NCI-H2107 treated with DMSO at 0.1 percent for 48 hours (cell line): ENCODE measurements at regions not wholly inside any gene's neighbourhood (a gene's known extent, or its start where the extent isn't known, plus 50 kb on each side); places are given as distances from the start of the nearest gene placed in this dataset.

Experiments used
- DNase-seq: peaks from one replicate; lab custom pipeline; 2025; ENCODE audit not compliant: unreplicated experiment; lab: John Stamatoyannopoulos, UW

GRCh38 chr2:181185421-181185820, 205.0 kb downstream of the UBE2E3 start:
- DNase-seq, result no peak

GRCh38 chr2:181185948-181186347, 205.5 kb downstream of the UBE2E3 start:
- DNase-seq, result no peak

- peak; percentile 29 for DNase-seq
Measured at GRCh38 chr2:181188605-181189004, 208.2 kb downstream of the UBE2E3 start.

GRCh38 chr2:181189951-181190350, 209.5 kb downstream of the UBE2E3 start:
- peak; percentile 7 for DNase-seq

GRCh38 chr2:181190711-181191110, 210.3 kb downstream of the UBE2E3 start:
- DNase-seq, result no peak

- DNase-seq, result no peak
Measured at GRCh38 chr2:181193550-181193949, 213.1 kb downstream of the UBE2E3 start.

- no peak for DNase-seq
Measured at GRCh38 chr2:181196401-181196800, 216.0 kb downstream of the UBE2E3 start.

- no peak for DNase-seq
Measured at GRCh38 chr2:181197140-181197760, 216.8 kb downstream of the UBE2E3 start.

- DNase-seq, result no peak
Measured at GRCh38 chr2:181198183-181198864, 217.9 kb downstream of the UBE2E3 start.

- no peak for DNase-seq
Measured at GRCh38 chr2:181203412-181203811, 223.0 kb downstream of the UBE2E3 start.

- DNase-seq, result no peak
Measured at GRCh38 chr2:181203916-181204315, 223.5 kb downstream of the UBE2E3 start.

GRCh38 chr2:181218401-181218821, 238.0 kb downstream of the UBE2E3 start:
- DNase-seq, result no peak

GRCh38 chr2:181223234-181223633, 234.0 kb upstream of the ITGA4 start:
- DNase-seq, result no peak

- DNase-seq, result no peak
Measured at GRCh38 chr2:181224866-181225265, 232.3 kb upstream of the ITGA4 start.

GRCh38 chr2:181228661-181229060, 228.5 kb upstream of the ITGA4 start:
- DNase-seq, result no peak

GRCh38 chr2:181231151-181231550, 226.0 kb upstream of the ITGA4 start:
- no peak for DNase-seq

GRCh38 chr2:181231886-181232621, 225.1 kb upstream of the ITGA4 start:
- DNase-seq, result no peak

- peak; percentile 12 for DNase-seq
Measured at GRCh38 chr2:181234487-181234891, 222.7 kb upstream of the ITGA4 start.

- no peak for DNase-seq
Measured at GRCh38 chr2:181235011-181235410, 222.2 kb upstream of the ITGA4 start.

- no peak for DNase-seq
Measured at GRCh38 chr2:181235683-181236459, 221.3 kb upstream of the ITGA4 start.

GRCh38 chr2:181239201-181239799, 217.9 kb upstream of the ITGA4 start:
- DNase-seq, result no peak
